Fibroblast of lung (primary cell): ENCODE measurements at regions not wholly inside any gene's neighbourhood (a gene's known extent, or its start where the extent isn't known, plus 50 kb on each side); places are given as distances from the start of the nearest gene placed in this dataset.

Source experiments
- DNase-seq, 2 donors: peaks; one replicate each; pipeline versions ENCODE4 v3.0.0 to v3.0.0-alpha.2; 2010; ENCODE audit warnings: low read depth in 2 of 2
- H2AFZ ChIP-seq: 2 replicates; pipeline ENCODE4 v1.5.1; 2012; ENCODE audit warnings: low read length, control low read depth, inconsistent platforms
- H3K27ac ChIP-seq: 2 replicates; pipeline ENCODE4 v1.5.1; 2011; ENCODE audit warnings: low read length, control low read depth; ENCODE audit not compliant: insufficient read depth
- H3K27me3 ChIP-seq: 2 replicates; pipeline ENCODE4 v1.5.1; 2011; ENCODE audit warnings: mild to moderate bottlenecking, low read length; ENCODE audit not compliant: control insufficient read depth, insufficient read depth
- H3K36me3 ChIP-seq: 2 replicates; pipeline ENCODE4 v1.5.1; 2011; ENCODE audit warnings: low read length; ENCODE audit not compliant: control insufficient read depth, insufficient read depth
- H3K4me1 ChIP-seq: 2 replicates; pipeline ENCODE4 v1.5.1; 2011; ENCODE audit warnings: low read length; ENCODE audit not compliant: control insufficient read depth, insufficient read depth; ENCODE audit errors: extremely low read depth
- H3K4me2 ChIP-seq: 2 replicates; pipeline ENCODE4 v1.5.1; 2011; ENCODE audit warnings: low read length, control low read depth; ENCODE audit not compliant: insufficient read depth; ENCODE audit errors: extremely low read depth
- H3K4me3 ChIP-seq, 4 experiments: fragments of 200-600 bp in 1 of 4; sonication (generic) in 1 of 4; replicated peaks in 1 of 4; 2 replicates each; pipeline ENCODE4 v1.5.1; 2011 to 2016; ENCODE audit warnings: low read length in 4 of 4, low read depth in 3 of 4, mild to moderate bottlenecking in 3 of 4, control low read depth in 2 of 4, inconsistent platforms in 1 of 4, mixed read lengths in 1 of 4; ENCODE audit not compliant: insufficient read depth in 1 of 4; ENCODE audit errors: control extremely low read depth in 1 of 4
- H3K79me2 ChIP-seq: 2 replicates; pipeline ENCODE4 v1.5.1; 2012; ENCODE audit warnings: mild to moderate bottlenecking, low read length, inconsistent platforms; ENCODE audit not compliant: control insufficient read depth, insufficient read depth
- H3K9ac ChIP-seq: 2 replicates; pipeline ENCODE4 v1.5.1; 2011; ENCODE audit warnings: mild to moderate bottlenecking, low read length, control low read depth; ENCODE audit not compliant: insufficient read depth
- H3K9me3 ChIP-seq: 2 replicates; pipeline ENCODE4 v1.5.1; 2012; ENCODE audit warnings: low read depth, low read length; ENCODE audit not compliant: control insufficient read depth, insufficient read depth
- H4K20me1 ChIP-seq: 2 replicates; pipeline ENCODE4 v1.5.1; 2011; ENCODE audit warnings: low read length; ENCODE audit not compliant: control insufficient read depth, insufficient read depth; ENCODE audit errors: extremely low read depth
- EZH2 ChIP-seq: IDR thresholded peaks from 2 replicates; pipeline ENCODE4 v1.5.1; 2012; ENCODE audit warnings: low read length, control low read depth, mild to moderate bottlenecking; ENCODE audit errors: missing control alignments
- TF ChIP-seq, protein P1 (sequence below), 2 donors: IDR thresholded peaks in 1 of 2; conservative IDR thresholded peaks in 1 of 2; 1 replicate in 1 of 2; 2 replicates in 1 of 2; pipeline ENCODE4 v1.5.1; 2011 to 2012; ENCODE audit warnings: low read length in 2 of 2, control low read depth in 1 of 2, inconsistent platforms in 1 of 2, low read depth in 1 of 2, mild to moderate bottlenecking in 1 of 2

DNA sequence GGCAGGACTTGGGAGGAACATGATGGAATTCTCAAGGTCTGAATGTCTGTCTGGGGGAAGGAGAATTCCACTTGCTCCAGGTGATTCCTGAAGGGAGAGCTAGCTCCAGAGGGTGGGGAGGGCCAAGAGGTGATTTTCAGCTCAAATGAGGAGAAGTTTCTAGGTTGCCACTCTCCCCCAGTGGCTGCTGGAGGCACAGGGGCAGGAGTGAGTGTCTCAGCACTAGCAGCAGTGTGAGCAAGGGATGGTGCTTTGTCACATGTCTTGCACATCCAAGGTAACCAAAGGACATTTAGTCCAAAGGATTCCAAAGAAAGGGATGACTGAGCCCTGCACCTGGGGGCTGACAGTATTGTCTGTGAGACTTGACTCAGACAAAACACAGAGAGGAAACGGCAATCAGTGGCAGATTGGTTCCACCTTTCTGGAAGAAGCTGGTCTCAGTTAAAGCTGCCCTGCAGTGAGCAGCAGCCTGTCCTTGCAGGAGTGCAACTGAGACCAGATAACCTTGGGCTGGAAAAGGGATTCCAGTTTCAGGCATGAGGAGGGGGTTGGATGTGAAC is 51.2 kb upstream of the PCBD1 start:
- H3K79me2 ChIP-seq: no peaks in the 10 kb centered on the region
- H4K20me1 ChIP-seq: no peaks in the 10 kb centered on the region
- no peaks in the 10 kb centered on the region for H3K9me3 ChIP-seq
- H3K4me1 ChIP-seq: no peaks in the 10 kb centered on the region
- TF ChIP-seq EZH2: no peak
- TF ChIP-seq, protein P1, sequence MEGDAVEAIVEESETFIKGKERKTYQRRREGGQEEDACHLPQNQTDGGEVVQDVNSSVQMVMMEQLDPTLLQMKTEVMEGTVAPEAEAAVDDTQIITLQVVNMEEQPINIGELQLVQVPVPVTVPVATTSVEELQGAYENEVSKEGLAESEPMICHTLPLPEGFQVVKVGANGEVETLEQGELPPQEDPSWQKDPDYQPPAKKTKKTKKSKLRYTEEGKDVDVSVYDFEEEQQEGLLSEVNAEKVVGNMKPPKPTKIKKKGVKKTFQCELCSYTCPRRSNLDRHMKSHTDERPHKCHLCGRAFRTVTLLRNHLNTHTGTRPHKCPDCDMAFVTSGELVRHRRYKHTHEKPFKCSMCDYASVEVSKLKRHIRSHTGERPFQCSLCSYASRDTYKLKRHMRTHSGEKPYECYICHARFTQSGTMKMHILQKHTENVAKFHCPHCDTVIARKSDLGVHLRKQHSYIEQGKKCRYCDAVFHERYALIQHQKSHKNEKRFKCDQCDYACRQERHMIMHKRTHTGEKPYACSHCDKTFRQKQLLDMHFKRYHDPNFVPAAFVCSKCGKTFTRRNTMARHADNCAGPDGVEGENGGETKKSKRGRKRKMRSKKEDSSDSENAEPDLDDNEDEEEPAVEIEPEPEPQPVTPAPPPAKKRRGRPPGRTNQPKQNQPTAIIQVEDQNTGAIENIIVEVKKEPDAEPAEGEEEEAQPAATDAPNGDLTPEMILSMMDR (conservative IDR thresholded peaks at IDR 0.05 in 1 of 2, IDR thresholded peaks at IDR 0.05 in 1 of 2; ENCODE audit: low read depth in 1 of 2, low read length in 2 of 2): no peak
- H3K36me3 ChIP-seq: no peaks in the 10 kb centered on the region
- H3K4me2 ChIP-seq: no peak overlapping the region
- H3K4me3 ChIP-seq: no peak overlapping the region
- H3K9ac ChIP-seq: no peak overlapping the region
- H2AFZ ChIP-seq: no peak overlapping the region
- H3K27me3 ChIP-seq: peaks cover 4% of the 10 kb centered on the region
- H3K27ac ChIP-seq: no peak overlapping the region
- no peak for DNase-seq

DNA sequence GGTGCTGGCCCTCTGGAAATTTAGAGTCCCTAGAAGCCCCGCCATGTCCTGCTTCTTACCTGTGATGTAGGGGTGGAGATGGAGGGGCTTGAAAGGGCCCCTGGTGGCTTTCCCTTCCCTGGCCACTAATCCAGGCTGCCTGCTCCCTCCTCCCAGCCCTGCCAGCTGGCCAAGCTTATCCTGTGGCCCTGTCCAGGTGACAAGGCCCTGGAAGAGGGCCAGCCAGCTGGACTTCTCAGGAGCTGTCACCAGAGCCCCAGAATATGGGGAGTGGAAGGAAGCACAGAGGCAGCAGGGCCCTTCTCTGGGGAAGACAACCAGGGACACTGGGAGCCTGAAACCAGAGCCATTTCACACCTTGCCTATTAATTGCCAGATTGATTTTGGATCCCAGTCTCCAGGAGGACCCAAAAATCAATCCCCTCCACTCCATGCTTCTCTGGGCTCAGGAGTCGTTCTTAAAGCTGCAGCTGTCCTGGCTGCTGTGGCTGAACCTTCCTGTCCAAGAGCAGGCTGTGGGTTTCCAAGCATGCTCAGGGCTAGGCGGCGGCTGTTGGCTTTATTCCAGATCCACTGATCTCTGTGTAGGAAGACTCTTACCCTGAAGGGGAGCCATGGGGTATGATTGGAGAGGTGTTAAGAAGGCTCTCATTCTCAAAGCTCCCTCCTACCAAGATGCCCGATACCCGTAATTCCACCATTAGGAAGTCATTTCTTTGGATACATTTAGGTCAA is 52.6 kb upstream of the PCBD1 start:
- no peaks in the 10 kb centered on the region for H3K4me1 ChIP-seq
- H3K4me2 ChIP-seq: no peak overlapping the region
- H3K27ac ChIP-seq: no peak overlapping the region
- TF ChIP-seq EZH2: no peak
- TF ChIP-seq, protein P1 (conservative IDR thresholded peaks at IDR 0.05 in 1 of 2, IDR thresholded peaks at IDR 0.05 in 1 of 2; ENCODE audit: low read depth in 1 of 2, low read length in 2 of 2): no peak
- no peaks in the 10 kb centered on the region for H4K20me1 ChIP-seq
- H3K79me2 ChIP-seq: no peaks in the 10 kb centered on the region
- H3K9ac ChIP-seq: no peak overlapping the region
- H3K9me3 ChIP-seq: no peaks in the 10 kb centered on the region
- H2AFZ ChIP-seq: no peak overlapping the region
- peak; percentile 12 to 48 for DNase-seq
- H3K4me3 ChIP-seq: no peak overlapping the region
- H3K36me3 ChIP-seq: no peaks in the 10 kb centered on the region
- peaks cover 4% of the 10 kb centered on the region for H3K27me3 ChIP-seq

DNA sequence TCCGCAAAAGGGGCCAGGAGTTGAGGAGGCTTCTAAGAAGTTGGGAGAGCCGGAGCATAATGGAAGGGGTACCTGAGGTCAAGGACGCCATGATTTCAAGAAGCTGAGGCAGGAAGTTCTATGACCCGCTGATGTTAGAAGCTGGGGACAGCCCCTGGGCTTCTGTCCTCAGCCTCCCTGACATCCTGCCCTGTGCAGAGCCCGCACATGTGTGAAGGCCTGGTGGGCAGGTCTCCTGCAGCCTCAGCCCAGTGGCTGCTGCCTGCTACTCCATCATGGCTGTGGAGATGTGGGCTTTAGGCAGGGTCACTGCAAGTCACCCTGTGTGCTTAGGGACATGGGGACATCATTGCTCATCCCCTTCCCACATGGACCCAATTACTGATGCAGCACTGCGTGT is 53.8 kb upstream of the PCBD1 start:
- H3K27me3 ChIP-seq: peaks cover 4% of the 10 kb centered on the region
- no peak overlapping the region for H3K4me2 ChIP-seq
- DNase-seq: no peak
- H3K4me1 ChIP-seq: no peaks in the 10 kb centered on the region
- H3K36me3 ChIP-seq: no peaks in the 10 kb centered on the region
- TF ChIP-seq, protein P1 (conservative IDR thresholded peaks at IDR 0.05 in 1 of 2, IDR thresholded peaks at IDR 0.05 in 1 of 2; ENCODE audit: low read depth in 1 of 2, low read length in 2 of 2): no peak
- TF ChIP-seq EZH2: no peak
- no peaks in the 10 kb centered on the region for H4K20me1 ChIP-seq
- no peaks in the 10 kb centered on the region for H3K9me3 ChIP-seq
- no peak overlapping the region for H3K4me3 ChIP-seq
- H2AFZ ChIP-seq: no peak overlapping the region
- H3K79me2 ChIP-seq: no peaks in the 10 kb centered on the region
- no peak overlapping the region for H3K27ac ChIP-seq
- H3K9ac ChIP-seq: no peak overlapping the region
